ENCODE measurements at regions not wholly inside any gene's neighbourhood (a gene's known extent, or its start where the extent isn't known, plus 50 kb on each side); places are given as distances from the start of the nearest gene placed in this dataset.

DNA sequence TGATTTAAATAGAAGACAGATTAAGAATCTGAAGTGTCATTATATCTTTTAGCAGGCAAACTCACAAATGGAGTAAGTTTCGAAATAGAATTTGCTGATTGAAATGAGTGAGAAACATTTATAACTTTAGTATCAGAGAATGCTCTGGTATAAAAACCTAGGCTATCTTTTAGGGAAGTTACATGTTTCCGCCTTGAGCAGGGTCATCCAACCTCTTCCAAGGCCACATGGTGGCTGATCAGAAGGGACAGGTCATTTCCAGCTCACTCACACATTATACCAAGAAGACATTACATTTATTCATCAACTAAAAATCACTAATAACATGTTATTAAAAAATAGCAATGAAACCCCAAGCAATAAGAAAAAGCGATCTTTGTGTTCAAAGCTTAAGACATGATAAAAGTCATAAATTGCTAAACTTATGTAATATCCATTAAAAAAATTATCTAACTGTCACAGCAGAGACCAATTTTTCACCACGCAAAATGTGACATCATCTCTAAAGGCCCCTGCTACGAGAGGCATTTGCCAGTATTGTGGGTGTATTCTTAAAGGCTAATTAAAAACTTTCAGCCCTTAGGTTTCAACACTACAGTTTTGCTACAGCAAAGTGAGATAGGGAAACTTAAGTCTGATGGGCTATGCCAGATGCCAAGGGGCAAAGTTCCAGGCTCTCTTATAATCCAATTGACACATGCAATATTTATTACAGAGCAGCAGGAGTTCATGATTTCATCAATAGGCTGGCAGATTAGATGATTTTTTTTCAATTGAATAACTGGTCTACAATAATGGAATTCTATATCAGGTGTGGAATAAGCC is 240.4 kb upstream of the TBL1XR1 start:
- TF ChIP-seq CTCF (IDR thresholded peaks at IDR 0.05) (no peak), EZH2 (IDR thresholded peaks at IDR 0.05; ENCODE audit: borderline replicate concordance, insufficient read depth, low read depth, low read length, poor library complexity, severe bottlenecking) (no peak)
